Endothelial cell of umbilical vein (primary cell): ENCODE measurements at regions not wholly inside any gene's neighbourhood (a gene's known extent, or its start where the extent isn't known, plus 50 kb on each side); places are given as distances from the start of the nearest gene placed in this dataset.

ENCODE experiments used
- BruUV-seq: library from RNA; stranded (reverse); fragments of 400-500 nt; replicated peaks from 2 replicates; lab custom pipeline; 2021; lab: Mats Ljungman, UMichigan
- CTCF ChIA-PET: fragments of 300-600, 350-600 bp; sonication (Branson Sonifier 250); formaldehyde crosslinking; loops from one replicate; lab custom pipeline; 2021; ENCODE audit warnings: antibody characterized with exemption, inconsistent platforms; lab: Charles Lee
- POLR2A ChIA-PET: fragments of 300-600, 350-600 bp; sonication (Branson Sonifier 250); formaldehyde crosslinking; loops from one replicate; lab custom pipeline; 2021; ENCODE audit warnings: antibody characterized with exemption, inconsistent platforms; lab: Charles Lee
- DNase-seq: peaks from one replicate; pipeline ENCODE4 v3.0.0-alpha.2; 2011; ENCODE audit warnings: low read depth, low spot score
- FAIRE-seq: peaks from 2 replicates; lab custom pipeline; 2011; peaks lifted over from hg19 to GRCh38; lab: Jason Lieb, UNC
- H2AFZ ChIP-seq: 2 replicates; pipeline ENCODE4 v1.6.0; 2012; ENCODE audit warnings: low read depth, low read length, control low read depth, inconsistent platforms
- H3K27ac ChIP-seq: 2 replicates; pipeline ENCODE4 v1.5.1; 2011; ENCODE audit warnings: low read depth, mild to moderate bottlenecking, control low read depth, low read length, moderate library complexity; ENCODE audit not compliant: insufficient read depth
- H3K27me3 ChIP-seq, 2 experiments: 2 replicates each; pipeline versions ENCODE4 v1.6.0 to v1.6.1; 2011; ENCODE audit warnings: low read length in 2 of 2, mixed read lengths in 1 of 2; ENCODE audit not compliant: control insufficient read depth in 2 of 2, insufficient read depth in 2 of 2
- H3K36me3 ChIP-seq, 2 experiments: 2 replicates in 1 of 2; 3 replicates in 1 of 2; pipeline ENCODE4 v1.5.1; 2011; ENCODE audit warnings: low read length in 2 of 2, mild to moderate bottlenecking in 1 of 2, moderate library complexity in 1 of 2; ENCODE audit not compliant: control insufficient read depth in 2 of 2, insufficient read depth in 2 of 2; ENCODE audit errors: extremely low read depth in 1 of 2
- H3K4me1 ChIP-seq: 3 replicates; pipeline ENCODE4 v1.5.1; 2011; ENCODE audit warnings: mild to moderate bottlenecking, low read length; ENCODE audit not compliant: control insufficient read depth, insufficient read depth; ENCODE audit errors: extremely low read depth
- H3K4me2 ChIP-seq: 2 replicates; pipeline ENCODE4 v1.6.1; 2011; ENCODE audit warnings: low read length, control low read depth, mixed read lengths; ENCODE audit not compliant: insufficient read depth
- H3K4me3 ChIP-seq, 3 experiments: fragments of 200-600 bp in 1 of 3; sonication (generic), shearing (Covaris generic) in 1 of 3; replicated peaks in 1 of 3; 2 replicates each; pipeline ENCODE4 v1.5.1; 2011 to 2016; ENCODE audit warnings: control low read depth in 3 of 3, low read length in 3 of 3, mild to moderate bottlenecking in 2 of 3, inconsistent platforms in 1 of 3, low read depth in 1 of 3, moderate library complexity in 1 of 3; ENCODE audit not compliant: insufficient read depth in 1 of 3
- H3K79me2 ChIP-seq: 2 replicates; pipeline ENCODE4 v1.6.0; 2012; ENCODE audit warnings: low read length, inconsistent platforms; ENCODE audit not compliant: control insufficient read depth, insufficient read depth
- H3K9ac ChIP-seq: replicated peaks from 2 replicates; pipeline ENCODE3; 2011; ENCODE audit warnings: low read length, control low read depth; ENCODE audit not compliant: insufficient read depth; ENCODE audit errors: extremely low read depth
- H3K9me1 ChIP-seq: replicated peaks from 3 replicates; pipeline ENCODE4 v1.6.0; 2011; ENCODE audit warnings: mild to moderate bottlenecking, low read length; ENCODE audit not compliant: control insufficient read depth, insufficient read depth; ENCODE audit errors: extremely low read depth
- H3K9me3 ChIP-seq: replicated peaks from 2 replicates; pipeline ENCODE4 v1.5.1; 2012; ENCODE audit warnings: low read length, inconsistent platforms; ENCODE audit not compliant: control insufficient read depth, insufficient read depth
- H4K20me1 ChIP-seq: replicated peaks from 2 replicates; pipeline ENCODE3; 2011; ENCODE audit warnings: mild to moderate bottlenecking, low read length; ENCODE audit not compliant: control insufficient read depth, insufficient read depth; ENCODE audit errors: extremely low read depth
- FOS ChIP-seq: IDR thresholded peaks from 2 replicates; pipeline ENCODE4 v1.6.1; 2011; ENCODE audit warnings: mild to moderate bottlenecking, low read length, moderate library complexity, borderline replicate concordance; ENCODE audit not compliant: insufficient read depth
- MYC ChIP-seq: IDR thresholded peaks from one replicate; pipeline ENCODE4 v1.6.1; 2011; ENCODE audit warnings: mild to moderate bottlenecking, low read depth, low read length
- POLR2A ChIP-seq: IDR thresholded peaks from 2 replicates; pipeline ENCODE4 v1.6.1; 2012; ENCODE audit warnings: low read depth, mild to moderate bottlenecking, control low read depth, low read length
- POLR2AphosphoS5 ChIP-seq: IDR thresholded peaks from 2 replicates; pipeline ENCODE4 v1.6.1; 2012; ENCODE audit warnings: low read depth, mild to moderate bottlenecking, control low read depth, low read length, moderate library complexity; ENCODE audit not compliant: insufficient read depth
- dilution Hi-C: fragments of 300-500 bp; cut with MboI; formaldehyde crosslinking; loops from one replicate; pipeline ENCODE4 v1.15.0; 2019; ENCODE audit warnings: low sequenced_read_pairs; ENCODE audit not compliant: extremely low pct_ligation_motif_present
- intact Hi-C: fragments of 100-400 bp; cut with micrococcal nuclease; formaldehyde crosslinking; loops from one replicate; pipeline ENCODE4 v1.10.0; 2022
- TF ChIP-seq, protein P1 (sequence below), 2 donors: IDR thresholded peaks; 1 replicate in 1 of 2; 2 replicates in 1 of 2; pipeline ENCODE4 v1.5.1; 2011; ENCODE audit warnings: low read length in 2 of 2, mild to moderate bottlenecking in 2 of 2, moderate library complexity in 2 of 2, control low read depth in 1 of 2, inconsistent platforms in 1 of 2, low read depth in 1 of 2; ENCODE audit not compliant: insufficient read depth in 1 of 2; ENCODE audit errors: extremely low read depth in 1 of 2

DNA sequence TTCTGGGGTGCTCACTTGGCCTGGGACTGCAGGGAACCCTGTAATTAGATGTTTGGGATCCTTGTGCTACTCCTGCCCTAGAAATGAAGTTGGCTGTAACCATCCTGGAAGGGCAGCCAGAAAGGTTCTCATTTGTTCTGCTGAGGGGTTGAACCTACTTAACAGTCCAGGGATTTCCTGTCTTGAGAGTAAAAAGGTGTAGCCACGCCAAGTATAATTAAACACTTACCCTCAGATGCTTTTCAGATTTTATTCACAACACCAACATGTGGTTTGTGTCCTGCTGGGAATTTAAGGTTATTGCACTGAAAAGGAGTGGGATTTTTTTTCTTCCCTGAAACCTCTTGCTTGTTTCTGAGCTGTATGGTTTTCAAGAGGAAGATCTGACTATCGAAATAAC lies 222.4 kb upstream of the APCDD1 start:
- no peak overlapping the region for H3K4me2 ChIP-seq
- POLR2A ChIA-PET = no interaction called here
- H3K36me3 ChIP-seq = no peaks in the 10 kb centered on the region
- no peaks in the 10 kb centered on the region for H3K9me3 ChIP-seq
- no peaks in the 10 kb centered on the region for H3K79me2 ChIP-seq
- no peaks in the 10 kb centered on the region for H3K9me1 ChIP-seq
- DNase-seq = no peak
- H3K4me3 ChIP-seq = no peak overlapping the region
- H3K9ac ChIP-seq = no peak overlapping the region
- dilution Hi-C loops (no loop called here), intact Hi-C loops (no loop called here)
- CTCF ChIA-PET = no interaction called here
- H3K27me3 ChIP-seq = no peaks in the 10 kb centered on the region
- no peaks in the 10 kb centered on the region for H4K20me1 ChIP-seq
- FAIRE-seq = no peak
- TF ChIP-seq POLR2AphosphoS5 (no peak), FOS (no peak), MYC (no peak)
- TF ChIP-seq, protein P1, sequence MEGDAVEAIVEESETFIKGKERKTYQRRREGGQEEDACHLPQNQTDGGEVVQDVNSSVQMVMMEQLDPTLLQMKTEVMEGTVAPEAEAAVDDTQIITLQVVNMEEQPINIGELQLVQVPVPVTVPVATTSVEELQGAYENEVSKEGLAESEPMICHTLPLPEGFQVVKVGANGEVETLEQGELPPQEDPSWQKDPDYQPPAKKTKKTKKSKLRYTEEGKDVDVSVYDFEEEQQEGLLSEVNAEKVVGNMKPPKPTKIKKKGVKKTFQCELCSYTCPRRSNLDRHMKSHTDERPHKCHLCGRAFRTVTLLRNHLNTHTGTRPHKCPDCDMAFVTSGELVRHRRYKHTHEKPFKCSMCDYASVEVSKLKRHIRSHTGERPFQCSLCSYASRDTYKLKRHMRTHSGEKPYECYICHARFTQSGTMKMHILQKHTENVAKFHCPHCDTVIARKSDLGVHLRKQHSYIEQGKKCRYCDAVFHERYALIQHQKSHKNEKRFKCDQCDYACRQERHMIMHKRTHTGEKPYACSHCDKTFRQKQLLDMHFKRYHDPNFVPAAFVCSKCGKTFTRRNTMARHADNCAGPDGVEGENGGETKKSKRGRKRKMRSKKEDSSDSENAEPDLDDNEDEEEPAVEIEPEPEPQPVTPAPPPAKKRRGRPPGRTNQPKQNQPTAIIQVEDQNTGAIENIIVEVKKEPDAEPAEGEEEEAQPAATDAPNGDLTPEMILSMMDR (IDR thresholded peaks at IDR 0.05; ENCODE audit: extremely low read depth in 1 of 2, insufficient read depth in 1 of 2, low read depth in 1 of 2, low read length in 2 of 2) = no peak
- no peaks in the 10 kb centered on the region for H3K4me1 ChIP-seq
- no TSS peak for BruUV-seq
- no peak overlapping the region for H2AFZ ChIP-seq
- H3K27ac ChIP-seq = no peak overlapping the region

DNA sequence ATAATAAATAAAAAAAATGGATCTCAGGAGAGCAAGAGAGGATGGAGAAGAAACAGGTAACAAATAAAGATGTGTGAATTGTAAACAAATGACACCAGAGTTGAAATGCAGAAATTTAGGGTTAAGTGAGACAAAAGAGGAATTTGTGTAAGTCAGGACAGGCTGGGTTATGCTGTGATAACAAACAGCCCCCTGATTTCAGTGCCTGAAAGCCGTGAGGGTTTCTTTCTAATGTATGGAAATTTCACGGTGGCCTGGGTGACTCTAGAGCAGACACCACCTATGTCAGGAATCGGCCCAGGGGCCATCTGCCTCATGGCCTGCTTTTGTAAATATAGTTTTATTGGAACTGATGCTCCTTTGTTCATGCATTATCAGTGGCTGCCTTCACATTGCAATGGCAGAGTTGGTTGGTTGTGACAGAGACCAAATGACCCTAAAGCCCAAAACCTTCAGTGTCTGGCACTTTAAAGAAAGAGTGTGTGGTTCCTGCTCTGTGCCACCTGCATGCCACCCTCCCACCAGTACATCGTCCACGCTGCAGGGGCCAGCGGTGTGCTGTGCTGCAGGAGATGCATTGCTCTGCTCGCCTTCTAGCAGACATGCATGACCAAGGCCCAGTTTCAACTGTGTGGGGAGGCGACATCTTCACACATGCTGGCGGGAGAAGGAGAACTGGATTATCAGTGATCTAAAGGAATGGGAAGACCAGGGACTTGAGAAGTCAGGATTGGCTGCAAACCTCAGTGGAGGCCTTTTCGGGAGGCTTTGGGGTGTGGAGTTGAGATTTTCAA lies 221.2 kb upstream of the APCDD1 start:
- ChIA-PET POLR2A (no interaction called here), CTCF (no interaction called here)
- DNase-seq (no peak), FAIRE-seq (no peak)
- Histone ChIP-seq H3K9me1 (no peaks in the 10 kb centered on the region), H3K27ac (no peak overlapping the region), H2AFZ (no peak overlapping the region), H3K4me3 (no peak overlapping the region), H3K4me2 (no peak overlapping the region), H4K20me1 (no peaks in the 10 kb centered on the region), H3K79me2 (no peaks in the 10 kb centered on the region), H3K9me3 (no peaks in the 10 kb centered on the region), H3K36me3 (no peaks in the 10 kb centered on the region), H3K9ac (no peak overlapping the region), H3K4me1 (no peaks in the 10 kb centered on the region), H3K27me3 (peaks cover 0 to 2% of the 10 kb centered on the region in 2 experiments)
- intact Hi-C loops (no loop called here), dilution Hi-C loops (no loop called here)
- TF ChIP-seq FOS = no peak
- TF ChIP-seq POLR2AphosphoS5 = no peak
- TF ChIP-seq POLR2A = no peak
- TF ChIP-seq, protein P1 (IDR thresholded peaks at IDR 0.05; ENCODE audit: extremely low read depth in 1 of 2, insufficient read depth in 1 of 2, low read depth in 1 of 2, low read length in 2 of 2) = no peak
- TF ChIP-seq MYC = no peak
- BruUV-seq = no TSS peak
